ENCODE measurements at regions not wholly inside any gene's neighbourhood (a gene's known extent, or its start where the extent isn't known, plus 50 kb on each side); places are given as distances from the start of the nearest gene placed in this dataset.

GRCh38 chr3:116639641-116640040 lies 69.9 kb upstream of the TUSC7 start:
- no peak for DNase-seq (ENCODE audit: low read depth)

- DNase-seq (ENCODE audit: low read depth): no peak
Observed at GRCh38 chr3:116640109-116640508, 69.5 kb upstream of the TUSC7 start.

- DNase-seq (ENCODE audit: low read depth): no peak
Observed at GRCh38 chr3:116643001-116643400, 66.6 kb upstream of the TUSC7 start.

GRCh38 chr3:116647996-116648395 lies 61.6 kb upstream of the TUSC7 start:
- no peak for DNase-seq (ENCODE audit: low read depth)
